Breast epithelium (tissue), 4 donors: ENCODE measurements at regions not wholly inside any gene's neighbourhood (a gene's known extent, or its start where the extent isn't known, plus 50 kb on each side); places are given as distances from the start of the nearest gene placed in this dataset.

Experiments used
- DNase-seq, 2 donors: peaks; one replicate each; pipeline ENCODE4 v3.0.0-alpha.2; 2019; ENCODE audit warnings: low spot score in 2 of 2
- H3K27ac ChIP-seq, 2 donors: fragments of 200-600 bp; sonication (generic) in 1 of 2; one replicate each; pipeline ENCODE4 v1.5.1; 2016 to 2019; ENCODE audit warnings: mild to moderate bottlenecking in 1 of 2
- H3K27me3 ChIP-seq, 2 donors: fragments of 200-600 bp; sonication (generic) in 1 of 2; one replicate each; pipeline versions ENCODE4 v1.5.1 to v1.6.0; 2017 to 2019; ENCODE audit warnings: control low read depth in 1 of 2, mild to moderate bottlenecking in 1 of 2
- H3K36me3 ChIP-seq: fragments of 200-600 bp; one replicate; pipeline ENCODE4 v1.5.1; 2019
- H3K4me1 ChIP-seq, 2 donors: fragments of 200-600 bp; sonication (generic); one replicate each; pipeline ENCODE4 v1.5.1; 2016 to 2019; ENCODE audit warnings: control low read depth in 1 of 2
- H3K4me3 ChIP-seq, 3 donors: fragments of 200-600 bp; sonication (generic); 1 replicate in 2 of 3; 2 replicates in 1 of 3; pipeline ENCODE4 v1.5.1; 2016 to 2019; ENCODE audit warnings: mild to moderate bottlenecking in 3 of 3, moderate library complexity in 2 of 3
- H3K9me3 ChIP-seq, 2 donors: fragments of 200-600 bp; sonication (generic) in 1 of 2; one replicate each; pipeline ENCODE4 v1.5.1; 2016 to 2019; ENCODE audit warnings: control low read depth in 1 of 2
- POLR2A ChIP-seq: fragments of 450-650 bp; IDR thresholded peaks from one replicate; pipeline ENCODE4 v1.6.1; 2016; ENCODE audit warnings: antibody characterized with exemption, mild to moderate bottlenecking, moderate library complexity
- POLR2AphosphoS5 ChIP-seq, 3 donors: sonication (generic); formaldehyde crosslinking; IDR thresholded peaks; one replicate each; pipeline ENCODE4 v1.6.1; 2017; ENCODE audit warnings: antibody characterized with exemption in 3 of 3
- intact Hi-C: fragments of 100-400 bp; cut with DNase I; formaldehyde crosslinking; loops from one replicate; pipeline ENCODE4 v1.15.1; 2023; ENCODE audit warnings: low total_unique reads
- TF ChIP-seq, protein P1 (sequence below), 3 donors: fragments of 450-650 bp; IDR thresholded peaks; one replicate each; pipeline ENCODE4 v1.5.1; 2016 to 2017; ENCODE audit warnings: antibody characterized with exemption in 3 of 3, mild to moderate bottlenecking in 3 of 3, moderate library complexity in 3 of 3

DNA sequence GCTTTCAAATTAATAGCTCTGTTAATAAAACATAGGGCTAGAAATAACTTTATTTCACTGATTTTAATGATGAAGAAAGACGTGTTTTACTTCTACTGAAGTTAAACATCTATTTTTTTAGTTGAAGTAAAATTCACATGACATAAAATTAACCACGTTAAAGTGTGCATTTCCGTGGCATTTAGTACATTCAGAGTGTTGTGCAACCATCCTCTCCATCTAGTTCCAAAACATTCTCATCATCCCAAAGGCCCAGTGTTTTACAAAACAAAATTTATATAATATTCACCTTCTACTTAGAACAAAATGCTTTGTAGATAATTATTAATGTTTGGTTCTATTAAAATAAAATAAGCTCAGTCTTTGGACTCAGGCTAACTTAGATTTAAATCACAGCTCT, 108.5 kb upstream of the GNG12 start:
- no peak overlapping the region for H3K27ac ChIP-seq
- no peaks in the 10 kb centered on the region for H3K9me3 ChIP-seq
- H3K36me3 ChIP-seq = no peaks in the 10 kb centered on the region
- no peaks in the 10 kb centered on the region for H3K27me3 ChIP-seq
- no peak for TF ChIP-seq POLR2AphosphoS5 (IDR thresholded peaks at IDR 0.05)
- H3K4me1 ChIP-seq = no peaks in the 10 kb centered on the region
- H3K4me3 ChIP-seq = no peak overlapping the region
- no peak for DNase-seq
- intact Hi-C loops = no loop called here

DNA sequence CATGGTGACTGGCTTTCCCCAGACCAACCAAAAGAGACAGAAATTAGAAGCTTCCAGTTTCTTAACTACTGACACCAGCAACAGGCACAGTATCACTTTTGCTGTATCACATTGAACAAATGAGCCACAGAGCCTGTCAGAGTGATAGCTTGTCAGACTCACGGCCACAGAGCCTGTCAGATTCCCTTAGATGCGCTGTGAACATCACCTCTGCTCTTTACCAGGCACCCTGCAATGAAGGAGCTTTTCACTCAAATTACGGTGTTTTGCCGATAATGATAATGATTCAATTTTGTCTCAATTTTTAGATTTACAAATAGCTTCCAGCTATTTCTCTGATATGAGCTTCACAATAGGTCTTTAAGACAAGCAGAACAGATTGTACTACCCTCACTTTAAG, 107.9 kb upstream of the GNG12 start:
- Histone ChIP-seq H3K9me3 (no peaks in the 10 kb centered on the region), H3K27ac (no peak overlapping the region), H3K36me3 (no peaks in the 10 kb centered on the region), H3K27me3 (no peaks in the 10 kb centered on the region), H3K4me1 (no peaks in the 10 kb centered on the region), H3K4me3 (no peak overlapping the region)
- intact Hi-C loops = no loop called here
- no peak for DNase-seq
- TF ChIP-seq POLR2AphosphoS5 (IDR thresholded peaks at IDR 0.05) (no peak), POLR2A (no peak)
- TF ChIP-seq, protein P1, sequence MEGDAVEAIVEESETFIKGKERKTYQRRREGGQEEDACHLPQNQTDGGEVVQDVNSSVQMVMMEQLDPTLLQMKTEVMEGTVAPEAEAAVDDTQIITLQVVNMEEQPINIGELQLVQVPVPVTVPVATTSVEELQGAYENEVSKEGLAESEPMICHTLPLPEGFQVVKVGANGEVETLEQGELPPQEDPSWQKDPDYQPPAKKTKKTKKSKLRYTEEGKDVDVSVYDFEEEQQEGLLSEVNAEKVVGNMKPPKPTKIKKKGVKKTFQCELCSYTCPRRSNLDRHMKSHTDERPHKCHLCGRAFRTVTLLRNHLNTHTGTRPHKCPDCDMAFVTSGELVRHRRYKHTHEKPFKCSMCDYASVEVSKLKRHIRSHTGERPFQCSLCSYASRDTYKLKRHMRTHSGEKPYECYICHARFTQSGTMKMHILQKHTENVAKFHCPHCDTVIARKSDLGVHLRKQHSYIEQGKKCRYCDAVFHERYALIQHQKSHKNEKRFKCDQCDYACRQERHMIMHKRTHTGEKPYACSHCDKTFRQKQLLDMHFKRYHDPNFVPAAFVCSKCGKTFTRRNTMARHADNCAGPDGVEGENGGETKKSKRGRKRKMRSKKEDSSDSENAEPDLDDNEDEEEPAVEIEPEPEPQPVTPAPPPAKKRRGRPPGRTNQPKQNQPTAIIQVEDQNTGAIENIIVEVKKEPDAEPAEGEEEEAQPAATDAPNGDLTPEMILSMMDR (IDR thresholded peaks at IDR 0.05) = no peak

DNA sequence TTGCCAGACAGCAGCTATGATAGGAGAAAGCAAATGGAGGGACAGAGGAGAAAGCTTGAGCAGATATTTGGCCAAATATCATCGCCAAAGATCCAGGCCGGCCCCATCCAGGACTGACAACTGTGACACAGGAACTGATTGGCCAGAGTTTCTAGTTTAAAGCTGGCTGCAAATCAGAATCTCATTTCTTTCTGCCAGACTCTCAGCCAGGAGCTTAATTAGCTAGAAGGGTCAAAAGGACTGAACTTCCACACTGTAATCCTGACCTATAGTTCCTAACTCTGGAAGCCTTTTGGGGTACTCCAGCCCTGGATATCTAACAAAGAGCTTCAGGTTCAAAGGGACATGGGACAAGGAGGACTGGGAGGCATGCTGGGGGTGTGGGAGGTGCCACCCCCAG, 106.7 kb upstream of the GNG12 start:
- intact Hi-C loops = loop anchor here (10.0 kb wide), 1 partner anchor 365 kb away; no protein-coding TSS in a partner anchor
- TF ChIP-seq POLR2AphosphoS5 (IDR thresholded peaks at IDR 0.05) = no peak
- TF ChIP-seq, protein P1 (IDR thresholded peaks at IDR 0.05) = no peak
- TF ChIP-seq POLR2A = no peak
- no peaks in the 10 kb centered on the region for H3K9me3 ChIP-seq
- H3K4me1 ChIP-seq = no peaks in the 10 kb centered on the region
- H3K27ac ChIP-seq = no peak overlapping the region
- no peak for DNase-seq
- H3K36me3 ChIP-seq = no peaks in the 10 kb centered on the region
- no peaks in the 10 kb centered on the region for H3K27me3 ChIP-seq
- no peak overlapping the region for H3K4me3 ChIP-seq

DNA sequence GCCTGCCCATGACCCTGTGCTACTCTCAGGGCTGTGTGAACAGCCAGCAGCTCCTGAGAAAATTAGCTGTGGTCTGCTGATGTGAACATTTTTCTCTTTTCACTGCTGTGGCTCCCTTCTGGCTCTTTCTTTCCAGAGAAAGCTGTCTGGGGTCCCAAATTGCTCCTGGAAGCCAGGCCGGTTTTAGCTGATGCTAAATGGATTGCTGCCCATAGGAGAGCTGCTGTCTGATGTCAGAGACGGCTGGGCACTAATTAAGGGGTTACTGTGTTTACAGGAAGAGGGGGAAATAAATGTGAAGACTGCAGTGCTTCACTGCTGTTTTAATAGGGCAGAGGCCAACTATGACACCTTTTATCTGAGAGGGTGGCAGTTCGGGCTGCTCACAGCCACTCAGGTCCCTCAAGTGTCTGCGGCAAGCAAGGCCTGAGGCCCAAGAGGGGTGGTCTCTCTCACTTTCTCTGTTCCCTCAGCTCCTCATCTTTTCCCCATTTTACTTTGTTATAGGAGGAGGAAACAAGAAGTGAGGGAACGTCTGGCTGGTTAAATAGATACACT, 106.0 kb upstream of the GNG12 start:
- no peaks in the 10 kb centered on the region for H3K4me1 ChIP-seq
- H3K4me3 ChIP-seq = no peak overlapping the region
- intact Hi-C loops = loop anchor here (10.0 kb wide), 1 partner anchor 366 kb away; no protein-coding TSS in a partner anchor
- no peaks in the 10 kb centered on the region for H3K36me3 ChIP-seq
- TF ChIP-seq, protein P1 (IDR thresholded peaks at IDR 0.05) = no peak
- no peak for DNase-seq
- H3K27me3 ChIP-seq = no peaks in the 10 kb centered on the region
- no peaks in the 10 kb centered on the region for H3K9me3 ChIP-seq
- H3K27ac ChIP-seq = no peak overlapping the region

DNA sequence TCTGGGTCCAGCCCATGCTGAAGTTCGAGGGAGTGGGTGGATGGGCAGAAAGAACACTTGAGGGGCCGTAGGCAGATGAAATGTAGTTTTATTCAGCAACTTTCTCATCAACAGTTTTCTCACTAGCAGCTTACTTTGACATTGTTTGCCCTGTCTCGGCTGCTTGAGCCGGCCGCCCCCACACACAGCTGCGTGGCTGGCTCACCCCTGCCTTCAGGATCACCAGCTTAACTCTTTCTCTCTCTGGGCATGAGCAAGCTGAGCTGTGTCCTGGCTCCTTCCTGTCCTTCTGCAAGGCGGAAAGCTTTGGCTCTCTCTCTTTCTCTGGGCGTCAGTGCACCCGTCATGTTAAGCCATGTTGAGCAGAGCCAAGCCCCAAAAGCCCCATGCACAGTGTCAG, 104.4 kb upstream of the GNG12 start:
- no peaks in the 10 kb centered on the region for H3K36me3 ChIP-seq
- no peaks in the 10 kb centered on the region for H3K27me3 ChIP-seq
- TF ChIP-seq, protein P1 (IDR thresholded peaks at IDR 0.05) = no peak
- no peak overlapping the region for H3K27ac ChIP-seq
- no peak for DNase-seq
- H3K9me3 ChIP-seq = no peaks in the 10 kb centered on the region
- intact Hi-C loops = loop anchor here (2.0 to 10.0 kb wide), 2 partner anchors 37 to 367 kb away; no protein-coding TSS in a partner anchor
- no peak overlapping the region for H3K4me3 ChIP-seq
- no peaks in the 10 kb centered on the region for H3K4me1 ChIP-seq

DNA sequence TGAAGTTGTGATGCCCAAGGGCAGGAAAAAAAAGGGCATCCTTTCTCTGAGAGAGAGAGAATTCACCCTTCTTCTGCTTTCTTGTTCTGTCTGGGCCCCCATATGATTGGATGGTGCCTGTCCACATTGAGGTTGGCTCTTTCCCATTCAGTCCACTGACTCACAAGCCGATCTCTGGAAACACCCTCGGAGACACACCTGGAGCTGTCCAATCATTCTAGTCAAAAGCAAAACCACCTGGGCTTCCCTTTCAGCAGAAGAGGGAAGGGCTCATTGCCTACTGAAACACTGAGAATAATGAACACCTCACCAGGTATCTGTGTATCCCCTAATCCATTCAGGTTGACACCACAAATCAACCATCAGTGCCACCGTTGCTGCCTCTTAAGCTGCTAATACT, 103.7 kb upstream of the GNG12 start:
- Histone ChIP-seq H3K4me3 (no peak overlapping the region), H3K27ac (no peak overlapping the region), H3K36me3 (no peaks in the 10 kb centered on the region), H3K4me1 (no peaks in the 10 kb centered on the region), H3K9me3 (no peaks in the 10 kb centered on the region), H3K27me3 (no peaks in the 10 kb centered on the region)
- TF ChIP-seq, protein P1 (IDR thresholded peaks at IDR 0.05) = no peak
- no peak for TF ChIP-seq POLR2A
- TF ChIP-seq POLR2AphosphoS5 (IDR thresholded peaks at IDR 0.05) = no peak
- intact Hi-C loops = loop anchor here (2.0 to 10.0 kb wide), 2 partner anchors 36 to 368 kb away; no protein-coding TSS in a partner anchor
- no peak for DNase-seq
